ENCODE measurements at regions not wholly inside any gene's neighbourhood (a gene's known extent, or its start where the extent isn't known, plus 50 kb on each side); places are given as distances from the start of the nearest gene placed in this dataset.

DNA sequence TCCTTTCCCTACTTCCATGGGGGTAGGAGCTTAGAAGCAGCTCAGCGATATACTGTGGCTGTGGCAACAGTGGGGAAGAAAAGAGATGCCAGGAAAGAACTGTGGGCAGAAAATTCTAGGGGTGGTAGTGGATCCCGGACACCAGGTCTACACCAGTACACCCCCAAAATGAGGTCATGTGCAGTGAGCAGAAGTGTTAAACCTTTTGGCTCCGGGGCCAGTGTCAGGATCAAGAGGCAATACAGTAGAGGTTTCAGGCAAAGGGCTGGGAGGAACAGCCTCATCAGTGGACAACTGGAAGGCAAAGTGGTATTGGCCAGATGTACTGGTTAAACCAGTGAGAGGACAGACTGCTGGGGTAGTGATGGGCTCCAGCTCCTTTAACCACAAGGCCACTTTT, 163.1 kb upstream of the CCL2 start:
- TF ChIP-seq, protein P1, sequence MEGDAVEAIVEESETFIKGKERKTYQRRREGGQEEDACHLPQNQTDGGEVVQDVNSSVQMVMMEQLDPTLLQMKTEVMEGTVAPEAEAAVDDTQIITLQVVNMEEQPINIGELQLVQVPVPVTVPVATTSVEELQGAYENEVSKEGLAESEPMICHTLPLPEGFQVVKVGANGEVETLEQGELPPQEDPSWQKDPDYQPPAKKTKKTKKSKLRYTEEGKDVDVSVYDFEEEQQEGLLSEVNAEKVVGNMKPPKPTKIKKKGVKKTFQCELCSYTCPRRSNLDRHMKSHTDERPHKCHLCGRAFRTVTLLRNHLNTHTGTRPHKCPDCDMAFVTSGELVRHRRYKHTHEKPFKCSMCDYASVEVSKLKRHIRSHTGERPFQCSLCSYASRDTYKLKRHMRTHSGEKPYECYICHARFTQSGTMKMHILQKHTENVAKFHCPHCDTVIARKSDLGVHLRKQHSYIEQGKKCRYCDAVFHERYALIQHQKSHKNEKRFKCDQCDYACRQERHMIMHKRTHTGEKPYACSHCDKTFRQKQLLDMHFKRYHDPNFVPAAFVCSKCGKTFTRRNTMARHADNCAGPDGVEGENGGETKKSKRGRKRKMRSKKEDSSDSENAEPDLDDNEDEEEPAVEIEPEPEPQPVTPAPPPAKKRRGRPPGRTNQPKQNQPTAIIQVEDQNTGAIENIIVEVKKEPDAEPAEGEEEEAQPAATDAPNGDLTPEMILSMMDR (IDR thresholded peaks at IDR 0.05), result no peak
- TF ChIP-seq POLR2AphosphoS5 (IDR thresholded peaks at IDR 0.05), result no peak
- no peak for TF ChIP-seq POLR2A (IDR thresholded peaks at IDR 0.05)

All from transverse colon (tissue), 4 donors.